HG03159 (cell line): ENCODE measurements at regions not wholly inside any gene's neighbourhood (a gene's known extent, or its start where the extent isn't known, plus 50 kb on each side); places are given as distances from the start of the nearest gene placed in this dataset.

ENCODE experiments used
- ATAC-seq: cut with Tn5 transposase; IDR thresholded peaks from one replicate; pipeline ENCODE4 v1.9.1; 2021; ENCODE audit warnings: mild to moderate bottlenecking, moderate library complexity; ENCODE audit not compliant: unreplicated experiment

DNA sequence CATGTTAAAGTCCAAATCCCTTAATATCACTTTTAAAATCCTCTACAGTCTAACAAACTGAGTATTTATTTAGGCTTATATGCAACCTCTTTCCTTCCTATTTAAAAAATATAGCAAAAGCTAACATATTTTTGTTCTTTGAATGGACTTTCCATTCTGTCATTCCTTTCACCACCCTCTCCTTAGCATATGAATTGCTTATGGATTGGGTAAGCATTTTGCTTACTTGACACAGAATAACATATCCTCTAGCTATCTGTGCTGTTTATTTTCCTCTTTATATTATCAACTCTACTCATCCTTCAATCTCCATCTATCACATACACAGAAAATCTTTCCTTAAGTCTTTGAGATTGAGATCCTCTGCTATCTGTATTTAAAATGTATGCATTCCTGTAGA, 206.1 kb upstream of the NEIL3 start:
- no peak for ATAC-seq

DNA sequence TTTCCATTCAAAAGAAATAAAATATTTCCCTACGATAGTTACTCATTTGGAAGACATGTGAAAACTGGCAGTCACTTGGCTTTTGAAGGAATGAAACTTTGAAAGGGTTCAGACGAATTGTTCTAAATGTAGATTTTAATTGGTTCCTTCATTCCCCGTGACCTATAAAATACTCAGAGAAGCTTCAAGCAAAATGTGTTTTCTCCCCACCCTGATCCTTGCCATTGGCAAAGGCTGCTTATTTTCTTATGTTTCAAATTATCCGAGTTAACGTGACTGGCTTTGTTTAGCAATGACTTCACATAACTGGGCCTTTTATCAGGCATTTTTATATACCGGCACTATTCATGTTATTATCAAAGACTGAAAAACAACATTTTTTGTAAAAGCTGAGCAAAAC, 204.1 kb upstream of the NEIL3 start:
- ATAC-seq: no peak

DNA sequence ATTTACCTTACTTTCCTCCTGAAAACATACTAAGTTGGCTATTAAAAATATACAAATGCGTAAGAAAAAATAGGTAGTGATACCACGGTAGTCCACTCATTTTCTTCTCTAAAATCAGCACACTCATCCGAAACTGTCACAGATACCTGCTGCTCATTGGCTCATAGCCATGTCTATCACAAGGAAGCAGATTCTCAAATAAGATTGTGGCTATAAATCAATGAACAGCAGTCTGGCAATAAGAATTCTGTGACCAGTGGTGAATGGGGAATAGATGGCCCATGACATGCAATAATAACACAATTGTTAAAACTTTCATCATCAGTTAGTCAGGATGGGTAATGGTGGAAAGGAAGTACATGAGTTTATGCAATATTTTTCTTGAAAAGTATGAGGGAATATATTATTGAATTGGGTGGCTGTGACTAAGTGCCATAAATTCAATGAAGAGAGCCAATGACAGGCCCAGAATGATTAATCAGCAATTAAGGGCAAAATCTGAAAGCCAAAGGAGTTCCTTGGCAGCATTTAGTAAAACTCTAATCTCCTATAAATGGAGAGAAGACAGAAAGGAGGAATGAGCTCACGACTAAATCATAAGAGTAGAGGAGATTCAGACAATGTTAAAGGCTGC, 202.3 kb upstream of the NEIL3 start:
- no peak for ATAC-seq

DNA sequence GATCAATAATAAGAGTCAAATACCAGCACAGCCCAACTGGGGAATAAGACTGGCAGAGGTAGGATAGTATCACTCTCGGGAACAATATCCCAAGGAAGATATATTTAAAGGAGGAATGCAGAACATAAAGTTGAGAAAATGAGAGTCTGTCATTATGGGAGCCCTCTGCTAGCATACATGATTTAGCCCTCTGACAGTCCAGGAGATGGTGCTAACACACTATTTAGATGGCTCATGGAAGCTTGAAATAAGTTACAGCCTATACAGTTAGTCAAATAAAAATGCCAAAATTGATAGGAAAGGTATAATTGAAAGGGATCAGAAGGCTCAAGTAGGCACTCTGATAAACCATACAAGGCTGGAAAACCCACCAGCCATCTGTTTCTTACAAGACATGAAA, 201.0 kb upstream of the NEIL3 start:
- no peak for ATAC-seq

DNA sequence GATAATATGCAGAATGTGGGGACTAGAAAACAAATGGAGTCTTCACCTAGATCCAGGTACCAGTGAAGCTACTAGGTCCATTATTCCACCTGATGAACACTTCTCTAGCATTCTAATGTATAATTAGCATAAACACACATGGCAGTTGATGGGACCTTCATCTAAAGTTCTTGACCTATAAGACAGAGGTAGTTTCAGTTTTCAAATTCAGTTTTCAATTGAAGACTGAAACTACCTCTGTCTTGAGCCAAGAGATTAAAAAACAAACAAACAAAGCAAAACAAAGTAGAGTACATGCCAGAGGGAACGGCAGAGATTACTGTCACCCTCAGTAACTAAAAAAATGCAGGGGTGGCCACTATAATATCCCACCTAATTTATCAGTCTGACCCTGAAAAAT, 199.9 kb upstream of the NEIL3 start:
- no peak for ATAC-seq

DNA sequence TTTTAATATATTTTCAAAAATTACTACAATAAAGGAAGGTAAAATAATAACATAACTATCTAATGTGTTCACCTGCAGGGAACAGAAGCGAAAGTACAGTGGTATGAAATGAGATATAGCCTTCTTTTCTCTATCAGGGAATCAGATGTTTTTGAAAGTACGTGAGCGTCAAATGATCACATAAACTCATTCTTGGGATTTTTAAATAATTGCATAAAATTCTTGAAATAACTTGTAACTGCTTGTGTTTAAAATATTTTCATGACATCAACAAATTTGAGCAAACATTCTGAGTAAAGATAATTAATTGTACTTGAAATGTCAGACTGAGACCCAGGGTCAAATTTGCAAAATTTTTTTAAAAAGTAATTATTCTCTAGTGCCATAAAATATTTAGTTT, 193.5 kb upstream of the NEIL3 start:
- ATAC-seq: no peak

DNA sequence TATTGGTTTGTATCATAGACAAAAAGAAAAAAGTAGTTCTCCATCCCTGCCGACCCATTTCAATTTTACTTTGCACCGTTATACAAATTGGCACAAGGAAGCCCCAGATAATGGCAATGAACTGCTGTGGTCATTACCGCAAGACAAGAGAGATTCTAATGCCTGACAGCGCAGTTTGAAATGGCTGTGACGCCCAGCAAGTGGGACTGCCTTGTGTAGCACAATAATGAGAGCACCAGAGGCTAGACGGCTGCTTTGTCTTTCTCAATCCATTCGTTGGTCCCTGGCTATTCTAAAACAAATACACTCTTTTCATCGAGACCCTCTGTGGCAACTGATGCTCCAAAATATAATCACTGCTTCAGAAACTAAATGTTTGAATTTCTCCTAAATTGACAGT, 192.4 kb upstream of the NEIL3 start:
- no peak for ATAC-seq

DNA sequence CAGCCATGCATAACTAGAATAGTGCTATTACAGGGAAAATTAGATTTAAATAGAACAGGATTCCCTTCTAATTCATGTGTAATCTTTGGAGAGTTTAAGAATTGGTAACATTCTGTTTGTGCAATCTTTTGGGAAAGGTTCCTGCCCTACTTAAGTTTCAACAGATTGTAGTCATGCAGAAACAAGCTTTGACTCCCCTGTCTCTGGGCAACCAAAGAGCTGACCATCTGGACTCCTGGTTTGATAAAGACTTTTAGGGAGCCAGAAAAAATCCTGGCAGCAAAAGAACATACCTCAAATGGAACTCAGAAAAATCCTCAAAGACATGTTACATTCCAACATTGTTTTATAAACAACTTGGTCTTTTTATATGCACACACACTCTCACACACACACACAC, 191.1 kb upstream of the NEIL3 start:
- ATAC-seq: no peak

DNA sequence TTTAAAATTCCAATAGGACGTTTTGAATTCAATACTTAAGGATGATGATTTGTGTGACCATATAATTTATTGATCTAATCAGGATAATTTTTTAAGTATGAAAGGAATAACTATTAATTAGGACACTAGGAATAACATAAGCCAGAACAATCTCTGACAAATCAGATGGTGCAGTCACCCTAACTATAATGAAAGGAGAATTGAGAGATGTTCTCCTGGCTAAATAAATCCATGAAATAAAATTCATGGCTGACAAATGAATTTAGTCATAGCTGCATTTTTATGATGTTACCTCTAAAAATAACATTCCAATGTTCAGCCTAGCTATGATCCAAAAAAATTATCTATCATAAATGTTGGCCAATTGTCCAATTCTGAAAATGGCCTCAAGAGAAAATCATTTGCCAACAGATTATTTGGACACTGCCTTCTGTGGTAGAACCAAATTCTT, 190.6 kb upstream of the NEIL3 start:
- ATAC-seq: no peak

DNA sequence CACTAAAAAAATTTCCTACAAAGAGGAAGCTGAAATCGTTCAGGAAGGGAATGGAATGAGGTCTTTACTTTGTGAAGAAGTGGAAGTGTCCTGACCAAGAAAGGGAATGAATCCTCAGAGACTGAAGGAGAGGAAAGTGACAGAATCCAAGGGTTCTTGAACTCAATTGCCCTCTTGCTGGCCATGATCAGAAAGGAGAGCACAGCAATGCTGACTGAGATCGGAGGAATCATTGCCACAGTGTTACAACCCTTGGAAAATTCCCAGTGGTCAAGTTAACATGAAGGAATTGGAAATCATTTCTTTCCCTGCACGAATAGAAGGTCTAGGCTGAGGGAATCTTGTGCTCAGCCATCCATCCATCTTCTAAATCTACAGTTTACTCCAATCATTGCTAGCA, 190.0 kb upstream of the NEIL3 start:
- no peak for ATAC-seq

DNA sequence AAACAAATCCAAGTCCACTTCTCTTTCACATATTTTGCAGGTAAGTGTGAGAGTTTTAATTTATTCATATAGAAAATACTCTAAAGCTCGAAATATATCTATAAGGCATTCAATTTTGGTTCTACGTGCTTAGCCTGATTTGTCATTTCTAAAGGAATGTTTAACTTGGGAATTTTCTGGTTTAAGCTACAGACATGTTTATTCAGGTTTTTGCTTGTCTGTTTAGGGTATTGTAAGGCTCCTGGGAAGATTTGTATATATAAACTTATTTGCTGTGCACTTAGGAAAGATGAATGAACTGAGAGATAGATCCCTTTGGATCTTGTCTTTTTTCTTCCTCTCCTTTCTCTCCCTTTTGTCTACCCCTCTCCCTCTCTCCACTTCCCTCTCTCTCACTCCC, 185.9 kb upstream of the NEIL3 start:
- no peak for ATAC-seq

DNA sequence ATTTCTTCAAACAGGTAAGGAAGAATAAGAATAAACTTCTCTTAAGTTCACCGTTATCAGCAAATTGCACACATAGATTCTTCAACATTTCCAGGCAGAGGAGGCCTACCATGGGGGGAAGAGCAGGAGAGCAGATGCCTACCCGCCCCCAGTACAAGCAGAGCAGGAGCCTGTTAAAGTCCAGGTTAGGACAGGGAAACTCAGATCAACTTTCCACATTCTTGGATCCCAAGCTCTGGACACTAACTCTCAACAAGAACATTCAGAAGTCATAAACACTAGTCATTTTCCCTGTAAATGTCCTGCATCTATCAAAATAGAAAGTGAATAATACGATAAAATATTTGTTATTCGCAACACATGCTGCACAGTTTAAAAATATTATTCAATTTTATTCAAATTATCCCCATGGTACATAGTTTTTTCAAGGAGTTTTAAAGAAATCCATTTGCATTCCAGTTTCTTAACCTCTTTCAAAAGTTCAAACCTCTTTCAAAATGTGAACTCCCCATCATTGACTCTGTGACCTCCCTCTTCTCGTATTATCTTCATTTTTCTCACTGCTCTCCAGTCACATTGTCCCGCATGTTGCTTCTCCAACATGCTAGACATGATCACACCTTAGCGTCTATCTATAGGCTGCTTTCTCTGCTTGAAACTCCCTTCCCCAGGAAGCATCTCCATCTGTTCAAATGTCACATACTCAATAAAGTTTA, 185.2 kb upstream of the NEIL3 start:
- ATAC-seq: no peak

DNA sequence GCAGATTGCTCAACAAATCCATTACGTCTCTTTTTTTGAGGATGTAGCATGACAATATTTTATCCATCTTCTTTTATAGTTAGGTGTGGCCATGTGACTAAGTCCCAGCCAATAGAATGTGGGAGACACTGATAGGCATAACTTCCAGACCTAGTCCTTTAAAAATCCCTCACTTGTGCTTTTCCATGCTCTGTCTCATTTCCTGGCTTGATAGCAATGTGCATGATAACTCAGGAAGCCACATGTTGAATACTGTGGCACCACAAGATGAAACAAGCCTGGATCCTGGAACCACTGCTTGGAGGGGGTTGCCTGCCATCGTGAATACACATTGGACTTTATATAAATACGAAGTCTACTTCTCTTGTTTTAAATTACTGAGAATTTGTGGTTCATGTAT, 184.0 kb upstream of the NEIL3 start:
- no peak for ATAC-seq

DNA sequence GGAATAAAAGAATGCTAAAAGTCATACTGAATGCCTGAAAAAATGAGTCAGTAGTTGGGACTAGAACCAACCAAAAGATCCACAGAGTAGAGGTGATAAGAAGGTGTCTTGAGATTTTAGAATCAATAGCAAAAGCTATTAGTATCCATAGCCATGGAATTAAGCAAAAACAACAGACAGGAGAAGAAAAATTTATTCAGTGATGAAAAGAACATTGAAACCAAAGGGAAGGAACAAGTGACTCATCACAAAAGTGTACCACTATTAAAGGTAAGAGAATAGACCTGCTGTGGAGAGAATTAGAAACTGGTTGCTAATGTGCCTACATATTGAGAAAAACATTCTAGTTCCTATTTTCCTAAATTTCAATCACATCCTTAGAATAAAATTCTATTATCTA, 182.0 kb upstream of the NEIL3 start:
- ATAC-seq: no peak

DNA sequence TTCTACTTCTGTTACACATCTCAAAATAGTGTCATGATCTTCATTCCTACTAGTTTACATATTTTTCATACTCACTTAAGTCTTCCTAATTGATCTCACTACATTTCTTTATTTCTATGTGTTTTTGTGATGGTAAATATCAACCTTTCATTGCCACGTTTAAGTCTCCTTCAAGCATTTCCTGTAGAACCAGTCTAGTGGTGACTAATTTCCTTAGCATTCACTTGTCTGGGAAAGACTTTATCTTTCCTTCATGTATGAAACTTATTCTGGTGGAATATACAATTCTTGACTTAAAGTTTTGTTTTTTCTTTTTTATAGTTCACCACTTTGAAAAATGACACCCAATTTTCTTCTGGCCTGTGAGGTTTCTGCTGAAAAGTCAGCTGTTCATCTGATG, 181.4 kb upstream of the NEIL3 start:
- no peak for ATAC-seq

DNA sequence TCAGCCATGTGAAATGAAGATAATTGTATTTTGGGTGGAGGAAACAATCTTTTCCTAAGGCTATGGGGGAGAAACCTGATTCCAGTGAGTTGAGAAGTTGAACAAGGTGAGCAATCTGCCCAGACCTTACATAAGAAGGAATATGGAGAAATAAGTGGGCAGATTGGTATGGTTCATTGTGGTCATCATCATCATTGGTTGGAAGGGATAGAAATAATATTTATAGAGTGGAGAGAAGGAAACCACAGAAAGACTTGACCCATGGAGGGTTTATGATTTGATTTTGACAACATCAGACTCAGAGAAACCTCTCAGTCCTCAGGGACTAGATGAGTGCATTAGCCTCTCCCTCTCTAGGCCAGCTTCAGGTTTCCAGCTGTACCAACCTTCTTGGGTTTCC, 177.9 kb upstream of the NEIL3 start:
- ATAC-seq: no peak

DNA sequence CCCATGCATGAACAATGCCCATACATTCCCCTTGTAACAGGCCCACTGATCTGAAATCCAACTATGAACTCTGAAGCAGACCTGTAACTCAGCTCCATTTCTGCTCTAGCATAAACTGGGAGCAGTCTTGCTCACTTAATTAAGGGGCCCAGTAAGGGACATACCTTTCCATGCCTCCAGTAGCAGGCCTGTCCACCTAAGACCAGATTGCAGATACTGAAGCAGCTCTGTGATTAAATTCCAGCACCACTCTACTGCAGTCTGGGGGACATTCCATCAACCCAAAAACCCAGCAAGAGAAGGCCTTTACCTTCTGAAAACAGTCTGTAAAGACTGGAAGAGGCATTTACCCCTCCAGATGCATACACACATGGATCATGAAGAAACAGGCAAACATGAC, 162.0 kb upstream of the NEIL3 start:
- no peak for ATAC-seq

DNA sequence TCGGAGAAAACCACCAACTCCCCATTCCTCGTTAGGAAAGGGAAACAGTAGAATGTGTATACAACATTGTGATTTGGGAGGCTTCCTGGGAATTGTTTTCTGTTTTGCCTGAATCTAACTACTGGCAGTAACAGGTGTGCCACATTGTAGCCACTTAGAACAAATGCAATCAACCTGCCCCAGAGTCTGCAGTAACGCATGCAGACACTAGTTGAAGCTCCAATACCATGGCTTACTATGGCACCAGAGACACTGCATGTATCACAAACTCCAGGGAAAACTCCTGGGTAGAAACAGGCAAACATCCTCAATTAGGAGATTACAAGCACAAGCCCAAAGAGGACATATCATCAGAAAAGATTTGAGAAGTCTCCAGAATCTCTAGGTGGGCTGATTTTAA, 154.2 kb upstream of the NEIL3 start:
- no peak for ATAC-seq

DNA sequence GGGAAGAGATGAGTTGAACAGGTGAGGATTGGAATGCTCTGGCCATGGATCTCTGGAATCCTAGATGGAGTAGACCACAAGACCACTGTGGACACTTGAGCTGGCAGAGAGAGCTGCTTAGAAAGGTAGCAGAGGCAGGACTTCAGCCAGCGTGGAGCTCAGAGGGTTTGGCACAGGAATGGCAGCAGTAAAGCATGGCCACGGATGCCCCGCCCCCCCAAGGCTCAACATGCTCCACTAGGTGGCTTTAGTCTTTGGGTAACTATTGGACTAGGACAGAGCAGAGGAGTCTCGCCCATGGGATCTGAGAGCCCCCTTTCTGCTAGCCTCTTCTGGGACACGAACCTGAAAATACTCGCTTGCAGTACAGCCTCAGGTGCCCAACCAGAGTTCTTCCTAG, 150.1 kb upstream of the NEIL3 start:
- no peak for ATAC-seq

DNA sequence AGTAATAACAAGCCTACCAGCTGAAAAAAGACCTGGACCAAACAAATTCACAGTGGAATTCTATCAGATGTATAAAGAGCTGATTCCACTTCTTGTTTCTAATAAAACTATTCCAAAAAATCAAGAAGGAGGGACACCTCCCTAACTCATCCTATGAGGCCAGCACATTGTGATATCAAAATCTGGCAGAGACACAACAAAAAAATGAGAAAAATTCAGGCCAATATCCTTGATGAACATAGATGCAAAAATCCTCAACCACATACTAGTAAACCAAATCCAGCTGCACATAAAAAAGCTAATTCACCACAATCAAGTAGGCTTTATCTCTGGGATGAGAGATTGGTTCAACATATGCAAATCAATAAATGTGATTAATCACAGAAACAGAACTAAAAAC, 147.9 kb upstream of the NEIL3 start:
- no peak for ATAC-seq

DNA sequence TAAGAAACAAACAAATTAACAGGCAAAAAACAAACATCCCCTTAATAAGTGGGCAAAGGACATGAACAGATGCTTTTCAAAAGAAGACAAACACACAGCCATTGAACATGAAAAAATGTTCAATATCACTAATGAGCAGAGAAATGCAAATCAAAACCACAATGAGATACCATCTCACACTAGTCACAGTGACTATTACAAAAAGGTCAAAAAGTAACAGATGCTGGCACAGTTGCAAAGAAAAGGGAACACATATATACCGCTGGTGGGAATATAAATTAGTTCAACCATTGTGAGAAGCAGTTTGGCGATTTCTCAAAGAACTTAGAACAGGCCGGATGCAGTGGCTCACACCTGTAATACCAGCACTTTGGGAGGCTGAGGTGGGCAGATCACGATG, 146.1 kb upstream of the NEIL3 start:
- ATAC-seq: no peak

DNA sequence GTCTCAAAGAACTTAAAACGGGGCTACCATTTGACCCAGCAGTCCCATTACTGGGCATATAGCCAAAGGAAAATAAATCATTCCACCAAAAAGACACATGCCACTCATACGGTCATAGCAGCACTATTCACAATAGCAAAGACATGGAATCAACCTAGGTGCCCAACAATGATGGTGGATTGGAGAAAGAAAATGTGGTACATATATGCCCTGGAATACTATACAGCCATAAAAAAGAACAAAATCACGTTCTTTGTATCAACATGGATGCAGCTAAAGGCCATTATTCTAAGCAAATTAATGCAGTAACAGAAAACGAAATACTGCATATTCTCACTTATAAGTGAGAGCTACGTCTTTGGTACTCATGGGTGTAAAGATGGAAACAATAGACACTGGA, 138.1 kb upstream of the NEIL3 start:
- no peak for ATAC-seq

DNA sequence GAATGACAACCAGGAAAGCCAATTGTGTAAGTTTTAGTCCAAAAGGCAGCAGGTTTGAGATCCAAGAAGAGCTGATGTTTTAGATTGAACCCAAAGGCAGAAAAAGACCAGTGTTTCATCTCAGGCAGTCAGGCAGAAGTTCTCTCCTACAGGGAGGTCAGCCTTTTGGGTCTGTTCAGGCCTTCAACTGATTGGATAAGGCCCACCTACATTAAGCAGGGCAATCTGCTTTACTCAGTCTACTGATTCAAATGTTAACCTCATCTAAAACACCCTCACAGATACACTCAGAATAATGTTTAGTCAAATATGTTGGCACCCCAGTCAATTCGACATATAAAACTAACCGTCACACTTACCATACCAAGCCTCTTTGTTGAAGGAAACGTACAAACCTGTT, 134.2 kb upstream of the NEIL3 start:
- no peak for ATAC-seq
